Bronchial epithelial cell (primary cell): ENCODE measurements at regions not wholly inside any gene's neighbourhood (a gene's known extent, or its start where the extent isn't known, plus 50 kb on each side); places are given as distances from the start of the nearest gene placed in this dataset.

ENCODE experiments used
- DNase-seq: peaks from one replicate; pipeline ENCODE4 v3.0.0-alpha.2; 2010; ENCODE audit warnings: low read depth
- FAIRE-seq: peaks from 2 replicates; lab custom pipeline; 2011; peaks lifted over from hg19 to GRCh38; lab: Jason Lieb, UNC
- H3K27me3 ChIP-seq: 2 replicates; pipeline ENCODE4 v1.5.1; 2011; ENCODE audit warnings: low read length; ENCODE audit not compliant: control insufficient read depth, insufficient read depth
- H3K36me3 ChIP-seq: 2 replicates; pipeline ENCODE4 v1.5.1; 2011; ENCODE audit warnings: low read length; ENCODE audit not compliant: control insufficient read depth, insufficient read depth
- H3K4me3 ChIP-seq: 2 replicates; pipeline ENCODE4 v1.5.1; 2011; ENCODE audit warnings: mild to moderate bottlenecking, low read depth, low read length, control low read depth
- TF ChIP-seq, protein P1 (sequence below): IDR thresholded peaks from 2 replicates; pipeline ENCODE4 v1.5.1; 2011; ENCODE audit warnings: mild to moderate bottlenecking, moderate library complexity, low read length, control low read depth, inconsistent platforms; ENCODE audit not compliant: insufficient read depth, severe bottlenecking

DNA sequence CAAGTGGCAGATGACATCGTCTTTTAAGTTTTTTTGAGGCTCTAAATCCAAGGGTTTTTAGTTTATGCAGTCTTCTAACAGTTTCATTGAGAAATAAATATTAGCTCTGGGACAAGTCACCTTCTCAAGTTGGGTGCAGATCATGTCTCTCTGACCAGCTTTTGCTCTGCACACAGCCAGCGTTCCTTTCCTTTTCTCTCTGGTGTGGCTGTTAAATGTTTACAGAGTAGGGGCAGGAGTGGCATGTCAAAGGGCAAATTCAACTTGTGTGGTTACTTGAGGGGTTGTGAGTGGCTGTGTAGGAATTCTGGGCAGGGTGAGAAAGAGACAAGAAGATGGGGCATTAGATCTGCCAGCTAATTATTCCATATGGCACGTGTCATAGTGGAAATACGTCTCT, 187.5 kb upstream of the HMHB1 start:
- no peaks in the 10 kb centered on the region for H3K36me3 ChIP-seq
- DNase-seq (no peak), FAIRE-seq (no peak)
- H3K4me3 ChIP-seq = no peak overlapping the region
- H3K27me3 ChIP-seq = no peaks in the 10 kb centered on the region
- TF ChIP-seq, protein P1, sequence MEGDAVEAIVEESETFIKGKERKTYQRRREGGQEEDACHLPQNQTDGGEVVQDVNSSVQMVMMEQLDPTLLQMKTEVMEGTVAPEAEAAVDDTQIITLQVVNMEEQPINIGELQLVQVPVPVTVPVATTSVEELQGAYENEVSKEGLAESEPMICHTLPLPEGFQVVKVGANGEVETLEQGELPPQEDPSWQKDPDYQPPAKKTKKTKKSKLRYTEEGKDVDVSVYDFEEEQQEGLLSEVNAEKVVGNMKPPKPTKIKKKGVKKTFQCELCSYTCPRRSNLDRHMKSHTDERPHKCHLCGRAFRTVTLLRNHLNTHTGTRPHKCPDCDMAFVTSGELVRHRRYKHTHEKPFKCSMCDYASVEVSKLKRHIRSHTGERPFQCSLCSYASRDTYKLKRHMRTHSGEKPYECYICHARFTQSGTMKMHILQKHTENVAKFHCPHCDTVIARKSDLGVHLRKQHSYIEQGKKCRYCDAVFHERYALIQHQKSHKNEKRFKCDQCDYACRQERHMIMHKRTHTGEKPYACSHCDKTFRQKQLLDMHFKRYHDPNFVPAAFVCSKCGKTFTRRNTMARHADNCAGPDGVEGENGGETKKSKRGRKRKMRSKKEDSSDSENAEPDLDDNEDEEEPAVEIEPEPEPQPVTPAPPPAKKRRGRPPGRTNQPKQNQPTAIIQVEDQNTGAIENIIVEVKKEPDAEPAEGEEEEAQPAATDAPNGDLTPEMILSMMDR = no peak

DNA sequence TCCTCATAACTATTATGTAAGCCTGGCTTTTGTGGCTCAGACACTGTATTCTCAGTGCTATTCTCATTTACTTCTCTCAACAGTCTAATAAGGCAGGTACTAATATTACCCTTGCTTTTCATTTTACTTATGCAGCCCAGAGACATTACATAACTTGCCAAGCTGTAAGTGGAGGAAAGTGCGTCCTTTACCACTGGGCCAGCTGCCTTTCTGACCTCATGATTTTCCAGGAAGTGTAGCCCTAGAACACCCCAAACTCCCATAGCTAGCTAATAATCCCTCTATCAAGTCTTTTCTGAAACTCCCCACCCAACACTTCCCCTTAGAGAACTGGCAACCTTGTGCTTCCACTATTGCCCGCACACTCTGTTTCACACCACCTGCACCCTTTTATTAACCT, 192.9 kb upstream of the HMHB1 start:
- H3K27me3 ChIP-seq = no peaks in the 10 kb centered on the region
- FAIRE-seq = no peak
- DNase-seq = no peak
- H3K4me3 ChIP-seq = no peak overlapping the region
- TF ChIP-seq, protein P1 = no peak
- no peaks in the 10 kb centered on the region for H3K36me3 ChIP-seq

DNA sequence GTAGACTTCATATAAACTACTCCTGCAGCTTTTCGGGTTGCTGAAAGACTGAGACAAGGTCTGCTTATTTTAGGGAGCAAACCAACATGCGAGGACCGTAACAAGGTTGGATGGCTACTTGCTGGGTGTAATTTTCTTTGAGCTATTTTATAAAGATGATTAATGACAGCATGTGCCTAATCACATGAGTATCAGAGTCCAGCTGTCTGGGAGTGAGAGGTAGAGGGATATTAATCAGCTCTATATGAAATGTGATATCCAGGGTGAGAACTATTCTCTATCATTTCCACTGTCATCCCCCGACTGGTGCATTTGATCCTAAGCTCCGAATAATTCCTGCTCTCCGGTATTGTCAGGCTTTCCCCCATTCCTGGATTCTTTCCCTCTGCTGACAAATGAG, 193.8 kb upstream of the HMHB1 start:
- FAIRE-seq = no peak

DNA sequence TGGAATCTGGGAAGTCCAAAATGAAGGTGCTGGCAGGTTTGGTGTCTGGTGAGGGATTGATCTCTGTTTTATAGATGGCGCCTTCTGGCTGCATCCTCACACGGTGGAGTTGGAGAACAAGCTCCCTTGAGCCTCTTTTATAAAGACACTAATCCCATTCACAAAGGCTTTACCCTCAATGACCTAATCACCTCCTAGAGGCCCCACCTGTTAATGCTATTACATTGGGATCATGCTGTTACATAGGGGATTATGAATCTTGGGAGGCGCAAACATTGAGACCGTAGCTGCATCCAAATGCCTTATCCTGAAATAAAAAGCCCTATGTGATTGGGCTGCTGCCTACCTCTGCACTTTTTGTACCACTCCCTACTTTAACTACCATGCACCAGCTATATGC, 197.1 kb upstream of the HMHB1 start:
- TF ChIP-seq, protein P1 = no peak
- Histone ChIP-seq H3K36me3 (no peaks in the 10 kb centered on the region), H3K4me3 (no peak overlapping the region), H3K27me3 (no peaks in the 10 kb centered on the region)
- no peak for FAIRE-seq
- DNase-seq = no peak

More for the DNA sequence above, 193.8 kb upstream of the HMHB1 start:
- H3K27me3 ChIP-seq = no peaks in the 10 kb centered on the region
- TF ChIP-seq, protein P1 = no peak
- H3K36me3 ChIP-seq = no peaks in the 10 kb centered on the region
- DNase-seq = no peak
- no peak overlapping the region for H3K4me3 ChIP-seq

DNA sequence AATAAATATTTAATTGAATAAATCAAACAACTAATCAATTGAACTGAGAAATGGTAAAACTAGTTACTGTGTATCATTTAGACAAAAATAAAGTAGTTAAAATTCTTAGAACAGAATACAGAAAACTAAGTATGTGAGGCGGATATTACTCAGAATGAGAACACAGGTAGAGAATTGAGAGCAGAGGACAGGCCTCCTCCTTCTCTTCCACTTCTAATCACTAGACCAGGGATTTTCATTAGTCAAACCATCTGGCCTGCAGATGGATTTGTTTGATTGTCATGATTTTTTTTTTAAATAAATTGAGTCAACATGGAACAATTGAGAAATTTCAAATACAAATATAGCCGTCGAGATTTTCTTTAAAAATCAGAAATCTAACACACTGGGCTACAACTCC, 198.6 kb upstream of the HMHB1 start:
- TF ChIP-seq, protein P1 = no peak
- Histone ChIP-seq H3K36me3 (no peaks in the 10 kb centered on the region), H3K4me3 (no peak overlapping the region), H3K27me3 (no peaks in the 10 kb centered on the region)
- FAIRE-seq = no peak
- no peak for DNase-seq

DNA sequence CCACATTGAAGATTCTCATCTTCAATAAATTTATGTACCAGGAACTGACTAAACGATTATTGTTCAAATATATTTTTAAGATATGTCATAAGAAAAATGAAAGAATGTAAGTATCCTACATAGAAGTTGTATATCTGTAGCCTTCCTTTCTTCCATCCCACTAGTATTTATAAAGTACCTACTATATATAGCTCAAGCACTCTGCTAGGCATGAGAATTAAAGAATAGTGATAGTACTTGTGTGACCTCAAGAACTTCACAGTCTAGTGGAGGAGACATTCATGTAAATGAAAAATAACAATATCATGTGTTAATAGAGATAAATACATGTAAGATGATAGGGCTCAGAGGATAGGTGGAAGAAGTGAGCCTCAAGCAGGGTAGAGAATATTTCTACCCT, 201.0 kb upstream of the HMHB1 start:
- TF ChIP-seq, protein P1 = no peak
- Histone ChIP-seq H3K4me3 (no peak overlapping the region), H3K36me3 (no peaks in the 10 kb centered on the region), H3K27me3 (no peaks in the 10 kb centered on the region)
- no peak for DNase-seq
- FAIRE-seq = no peak
